H1 (cell line): ENCODE measurements at regions not wholly inside any gene's neighbourhood (a gene's known extent, or its start where the extent isn't known, plus 50 kb on each side); places are given as distances from the start of the nearest gene placed in this dataset.

Experiments
- PHF8 ChIP-seq: fragments of 200-600 bp; sonication (generic); conservative IDR thresholded peaks from 2 replicates; pipeline ENCODE4 v1.7.1; 2012; ENCODE audit warnings: low read depth, mild to moderate bottlenecking, inconsistent platforms, low read length, moderate library complexity
- SP1 ChIP-seq: IDR thresholded peaks from 2 replicates; pipeline ENCODE4 v1.6.1; 2011; ENCODE audit warnings: low read depth, low read length
- SRF ChIP-seq: IDR thresholded peaks from 2 replicates; pipeline ENCODE4 v1.6.1; 2011; ENCODE audit warnings: mild to moderate bottlenecking, low read depth, low read length, moderate library complexity
- TF ChIP-seq, protein P1 (sequence below): fragments of 300-600 bp; sonication (generic); IDR thresholded peaks from 2 replicates; pipeline ENCODE4 v1.7.1; 2012; ENCODE audit warnings: low read length, moderate library complexity, mild to moderate bottlenecking, inconsistent platforms; ENCODE audit not compliant: insufficient replicate concordance
- TF ChIP-seq, protein P2 (sequence below): IDR thresholded peaks from 2 replicates; pipeline ENCODE4 v1.6.1; 2011; ENCODE audit warnings: low read length, improper control_type of control experiment

DNA sequence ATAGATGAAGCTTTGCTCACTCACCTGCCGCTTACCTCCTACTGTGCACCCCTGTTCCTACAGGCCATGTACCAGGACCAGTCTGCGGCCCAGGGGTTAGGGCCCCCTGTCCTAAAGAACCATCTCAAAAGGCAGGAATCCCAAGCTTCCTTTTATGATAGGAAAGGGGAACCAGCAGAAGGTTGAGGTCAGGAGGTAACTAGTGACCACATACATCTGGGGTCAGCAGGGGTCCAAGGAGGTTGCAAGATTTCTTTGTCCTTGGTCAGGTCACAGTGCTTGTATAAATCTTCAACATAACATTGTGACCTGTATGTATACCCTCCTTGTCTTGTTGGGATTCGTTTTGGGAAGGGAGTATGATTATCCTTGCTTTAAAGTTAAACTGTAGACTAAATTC, 73.8 kb downstream of the OAT start (continued):
- TF ChIP-seq, protein P1, sequence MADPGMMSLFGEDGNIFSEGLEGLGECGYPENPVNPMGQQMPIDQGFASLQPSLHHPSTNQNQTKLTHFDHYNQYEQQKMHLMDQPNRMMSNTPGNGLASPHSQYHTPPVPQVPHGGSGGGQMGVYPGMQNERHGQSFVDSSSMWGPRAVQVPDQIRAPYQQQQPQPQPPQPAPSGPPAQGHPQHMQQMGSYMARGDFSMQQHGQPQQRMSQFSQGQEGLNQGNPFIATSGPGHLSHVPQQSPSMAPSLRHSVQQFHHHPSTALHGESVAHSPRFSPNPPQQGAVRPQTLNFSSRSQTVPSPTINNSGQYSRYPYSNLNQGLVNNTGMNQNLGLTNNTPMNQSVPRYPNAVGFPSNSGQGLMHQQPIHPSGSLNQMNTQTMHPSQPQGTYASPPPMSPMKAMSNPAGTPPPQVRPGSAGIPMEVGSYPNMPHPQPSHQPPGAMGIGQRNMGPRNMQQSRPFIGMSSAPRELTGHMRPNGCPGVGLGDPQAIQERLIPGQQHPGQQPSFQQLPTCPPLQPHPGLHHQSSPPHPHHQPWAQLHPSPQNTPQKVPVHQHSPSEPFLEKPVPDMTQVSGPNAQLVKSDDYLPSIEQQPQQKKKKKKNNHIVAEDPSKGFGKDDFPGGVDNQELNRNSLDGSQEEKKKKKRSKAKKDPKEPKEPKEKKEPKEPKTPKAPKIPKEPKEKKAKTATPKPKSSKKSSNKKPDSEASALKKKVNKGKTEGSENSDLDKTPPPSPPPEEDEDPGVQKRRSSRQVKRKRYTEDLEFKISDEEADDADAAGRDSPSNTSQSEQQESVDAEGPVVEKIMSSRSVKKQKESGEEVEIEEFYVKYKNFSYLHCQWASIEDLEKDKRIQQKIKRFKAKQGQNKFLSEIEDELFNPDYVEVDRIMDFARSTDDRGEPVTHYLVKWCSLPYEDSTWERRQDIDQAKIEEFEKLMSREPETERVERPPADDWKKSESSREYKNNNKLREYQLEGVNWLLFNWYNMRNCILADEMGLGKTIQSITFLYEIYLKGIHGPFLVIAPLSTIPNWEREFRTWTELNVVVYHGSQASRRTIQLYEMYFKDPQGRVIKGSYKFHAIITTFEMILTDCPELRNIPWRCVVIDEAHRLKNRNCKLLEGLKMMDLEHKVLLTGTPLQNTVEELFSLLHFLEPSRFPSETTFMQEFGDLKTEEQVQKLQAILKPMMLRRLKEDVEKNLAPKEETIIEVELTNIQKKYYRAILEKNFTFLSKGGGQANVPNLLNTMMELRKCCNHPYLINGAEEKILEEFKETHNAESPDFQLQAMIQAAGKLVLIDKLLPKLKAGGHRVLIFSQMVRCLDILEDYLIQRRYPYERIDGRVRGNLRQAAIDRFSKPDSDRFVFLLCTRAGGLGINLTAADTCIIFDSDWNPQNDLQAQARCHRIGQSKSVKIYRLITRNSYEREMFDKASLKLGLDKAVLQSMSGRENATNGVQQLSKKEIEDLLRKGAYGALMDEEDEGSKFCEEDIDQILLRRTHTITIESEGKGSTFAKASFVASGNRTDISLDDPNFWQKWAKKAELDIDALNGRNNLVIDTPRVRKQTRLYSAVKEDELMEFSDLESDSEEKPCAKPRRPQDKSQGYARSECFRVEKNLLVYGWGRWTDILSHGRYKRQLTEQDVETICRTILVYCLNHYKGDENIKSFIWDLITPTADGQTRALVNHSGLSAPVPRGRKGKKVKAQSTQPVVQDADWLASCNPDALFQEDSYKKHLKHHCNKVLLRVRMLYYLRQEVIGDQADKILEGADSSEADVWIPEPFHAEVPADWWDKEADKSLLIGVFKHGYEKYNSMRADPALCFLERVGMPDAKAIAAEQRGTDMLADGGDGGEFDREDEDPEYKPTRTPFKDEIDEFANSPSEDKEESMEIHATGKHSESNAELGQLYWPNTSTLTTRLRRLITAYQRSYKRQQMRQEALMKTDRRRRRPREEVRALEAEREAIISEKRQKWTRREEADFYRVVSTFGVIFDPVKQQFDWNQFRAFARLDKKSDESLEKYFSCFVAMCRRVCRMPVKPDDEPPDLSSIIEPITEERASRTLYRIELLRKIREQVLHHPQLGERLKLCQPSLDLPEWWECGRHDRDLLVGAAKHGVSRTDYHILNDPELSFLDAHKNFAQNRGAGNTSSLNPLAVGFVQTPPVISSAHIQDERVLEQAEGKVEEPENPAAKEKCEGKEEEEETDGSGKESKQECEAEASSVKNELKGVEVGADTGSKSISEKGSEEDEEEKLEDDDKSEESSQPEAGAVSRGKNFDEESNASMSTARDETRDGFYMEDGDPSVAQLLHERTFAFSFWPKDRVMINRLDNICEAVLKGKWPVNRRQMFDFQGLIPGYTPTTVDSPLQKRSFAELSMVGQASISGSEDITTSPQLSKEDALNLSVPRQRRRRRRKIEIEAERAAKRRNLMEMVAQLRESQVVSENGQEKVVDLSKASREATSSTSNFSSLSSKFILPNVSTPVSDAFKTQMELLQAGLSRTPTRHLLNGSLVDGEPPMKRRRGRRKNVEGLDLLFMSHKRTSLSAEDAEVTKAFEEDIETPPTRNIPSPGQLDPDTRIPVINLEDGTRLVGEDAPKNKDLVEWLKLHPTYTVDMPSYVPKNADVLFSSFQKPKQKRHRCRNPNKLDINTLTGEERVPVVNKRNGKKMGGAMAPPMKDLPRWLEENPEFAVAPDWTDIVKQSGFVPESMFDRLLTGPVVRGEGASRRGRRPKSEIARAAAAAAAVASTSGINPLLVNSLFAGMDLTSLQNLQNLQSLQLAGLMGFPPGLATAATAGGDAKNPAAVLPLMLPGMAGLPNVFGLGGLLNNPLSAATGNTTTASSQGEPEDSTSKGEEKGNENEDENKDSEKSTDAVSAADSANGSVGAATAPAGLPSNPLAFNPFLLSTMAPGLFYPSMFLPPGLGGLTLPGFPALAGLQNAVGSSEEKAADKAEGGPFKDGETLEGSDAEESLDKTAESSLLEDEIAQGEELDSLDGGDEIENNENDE = no peak
- TF ChIP-seq SP1 (no peak), PHF8 (no peak), SRF (no peak)
- TF ChIP-seq, protein P2, sequence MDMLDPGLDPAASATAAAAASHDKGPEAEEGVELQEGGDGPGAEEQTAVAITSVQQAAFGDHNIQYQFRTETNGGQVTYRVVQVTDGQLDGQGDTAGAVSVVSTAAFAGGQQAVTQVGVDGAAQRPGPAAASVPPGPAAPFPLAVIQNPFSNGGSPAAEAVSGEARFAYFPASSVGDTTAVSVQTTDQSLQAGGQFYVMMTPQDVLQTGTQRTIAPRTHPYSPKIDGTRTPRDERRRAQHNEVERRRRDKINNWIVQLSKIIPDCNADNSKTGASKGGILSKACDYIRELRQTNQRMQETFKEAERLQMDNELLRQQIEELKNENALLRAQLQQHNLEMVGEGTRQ = no peak
